CD4-positive, alpha-beta memory T cell (primary cell): ENCODE measurements at regions not wholly inside any gene's neighbourhood (a gene's known extent, or its start where the extent isn't known, plus 50 kb on each side); places are given as distances from the start of the nearest gene placed in this dataset.

Source experiments
- CTCF ChIA-PET: fragments of 350-600 bp; sonication (Branson Sonifier 250); formaldehyde crosslinking; loops from one replicate; lab custom pipeline; 2021; ENCODE audit warnings: inconsistent platforms; ENCODE audit not compliant: partially characterized antibody; lab: Charles Lee
- POLR2A ChIA-PET: fragments of 350-600 bp; sonication (Branson Sonifier 250); formaldehyde crosslinking; loops from one replicate; lab custom pipeline; 2021; ENCODE audit not compliant: partially characterized antibody; lab: Charles Lee
- DNase-seq, 5 donors: peaks; one replicate each; pipeline versions ENCODE4 v3.0.0 to v3.0.0-alpha.2; 2020 to 2022; ENCODE audit warnings: mixed read lengths in 1 of 5
- H3K27ac ChIP-seq: one replicate; pipeline ENCODE4 v1.7.0; 2013; ENCODE audit warnings: low read depth, low read length
- H3K27me3 ChIP-seq: 2 replicates; pipeline ENCODE4 v1.7.0; 2013; ENCODE audit warnings: mild to moderate bottlenecking, low read length, moderate library complexity; ENCODE audit not compliant: insufficient read depth
- H3K36me3 ChIP-seq: 2 replicates; pipeline ENCODE4 v1.7.0; 2013; ENCODE audit warnings: mild to moderate bottlenecking, low read length, moderate library complexity; ENCODE audit not compliant: insufficient read depth
- H3K4me1 ChIP-seq: 2 replicates; pipeline ENCODE4 v1.7.0; 2013; ENCODE audit warnings: mild to moderate bottlenecking, low read length, moderate library complexity; ENCODE audit not compliant: insufficient read depth
- H3K4me3 ChIP-seq, 2 donors: one replicate each; pipeline ENCODE4 v1.7.0; 2013; ENCODE audit warnings: low read length in 2 of 2, mild to moderate bottlenecking in 1 of 2
- H3K9me3 ChIP-seq, 2 donors: one replicate each; pipeline ENCODE4 v1.7.0; 2013; ENCODE audit warnings: low read length in 2 of 2, control low read depth in 1 of 2; ENCODE audit not compliant: control insufficient read depth in 1 of 2
- H3K27ac Mint-ChIP-seq, 7 donors: one replicate each; pipeline ENCODE4 v1.8.0; 2020 to 2021; ENCODE audit warnings: mixed read lengths in 7 of 7, mild to moderate bottlenecking in 6 of 7, inconsistent platforms in 3 of 7, moderate library complexity in 3 of 7
- H3K27me3 Mint-ChIP-seq, 2 donors: one replicate each; pipeline ENCODE4 v1.8.0; 2020 to 2021; ENCODE audit warnings: mixed read lengths in 2 of 2
- H3K36me3 Mint-ChIP-seq, 2 donors: one replicate each; pipeline ENCODE4 v1.8.0; 2020 to 2021; ENCODE audit warnings: mixed read lengths in 2 of 2, inconsistent platforms in 1 of 2, mild to moderate bottlenecking in 1 of 2
- H3K4me1 Mint-ChIP-seq, 4 donors: one replicate each; pipeline ENCODE4 v1.8.0; 2020 to 2021; ENCODE audit warnings: mixed read lengths in 4 of 4, mild to moderate bottlenecking in 1 of 4
- H3K4me3 Mint-ChIP-seq, 8 donors: one replicate each; pipeline ENCODE4 v1.8.0; 2020 to 2021; ENCODE audit warnings: mixed read lengths in 8 of 8, mild to moderate bottlenecking in 7 of 8, moderate library complexity in 6 of 8, inconsistent platforms in 3 of 8
- H3K9me3 Mint-ChIP-seq, 8 donors: one replicate each; pipeline ENCODE4 v1.8.0; 2020 to 2021; ENCODE audit warnings: mixed read lengths in 8 of 8, mild to moderate bottlenecking in 5 of 8, inconsistent platforms in 3 of 8, moderate library complexity in 1 of 8
- intact Hi-C: fragments of 100-400 bp; cut with micrococcal nuclease; formaldehyde crosslinking; loops from one replicate; pipeline ENCODE4 v1.15.1; 2023

GRCh38 chr5:3182133-3182876, 413.3 kb upstream of the IRX1 start:
- Histone ChIP-seq H3K9me3 (no peaks in the 10 kb centered on the region), H3K4me1 (no peaks in the 10 kb centered on the region), H3K27ac (no peak overlapping the region), H3K4me3 (no peak overlapping the region), H3K27me3 (no peaks in the 10 kb centered on the region), H3K36me3 (no peaks in the 10 kb centered on the region)
- CTCF ChIA-PET: no interaction called here
- POLR2A ChIA-PET: no interaction called here
- no peak for DNase-seq
- Mint-ChIP-seq H3K27ac (no peak overlapping the region), H3K4me1 (no peaks in the 10 kb centered on the region), H3K27me3 (no peaks in the 10 kb centered on the region), H3K9me3 (peaks cover 0 to 5% (median 0%) of the 10 kb centered on the region in 8 donors), H3K36me3 (no peaks in the 10 kb centered on the region), H3K4me3 (no peak overlapping the region)
- intact Hi-C loops: no loop called here

- no peak overlapping the region for H3K27ac ChIP-seq
- no peak for DNase-seq
- intact Hi-C loops: no loop called here
- ChIA-PET POLR2A (no interaction called here), CTCF (no interaction called here)
- no peak overlapping the region for H3K4me3 ChIP-seq
- Mint-ChIP-seq H3K27ac (no peak overlapping the region), H3K9me3 (peaks cover 0 to 5% (median 0%) of the 10 kb centered on the region in 8 donors), H3K36me3 (no peaks in the 10 kb centered on the region), H3K27me3 (no peaks in the 10 kb centered on the region), H3K4me1 (no peaks in the 10 kb centered on the region), H3K4me3 (no peak overlapping the region)
- H3K4me1 ChIP-seq: no peaks in the 10 kb centered on the region
- H3K9me3 ChIP-seq: no peaks in the 10 kb centered on the region
- no peaks in the 10 kb centered on the region for H3K36me3 ChIP-seq
- H3K27me3 ChIP-seq: no peaks in the 10 kb centered on the region
Observed at GRCh38 chr5:3181671-3182070, 414.0 kb upstream of the IRX1 start.

- Histone ChIP-seq H3K36me3 (no peaks in the 10 kb centered on the region), H3K27me3 (no peaks in the 10 kb centered on the region), H3K27ac (no peak overlapping the region), H3K4me1 (no peaks in the 10 kb centered on the region), H3K4me3 (no peak overlapping the region), H3K9me3 (no peaks in the 10 kb centered on the region)
- Mint-ChIP-seq H3K4me3 (no peak overlapping the region), H3K27me3 (no peaks in the 10 kb centered on the region), H3K4me1 (no peaks in the 10 kb centered on the region), H3K9me3 (peaks cover 0 to 5% (median 0%) of the 10 kb centered on the region in 8 donors), H3K36me3 (no peaks in the 10 kb centered on the region), H3K27ac (no peak overlapping the region)
- DNase-seq: no peak
- CTCF ChIA-PET: no interaction called here
- POLR2A ChIA-PET: no interaction called here
- intact Hi-C loops: no loop called here
Observed at GRCh38 chr5:3180636-3181035, 415.0 kb upstream of the IRX1 start.

- no peaks in the 10 kb centered on the region for H3K36me3 Mint-ChIP-seq
- no peaks in the 10 kb centered on the region for H3K4me1 ChIP-seq
- no peak for DNase-seq
- ChIA-PET POLR2A (no interaction called here), CTCF (no interaction called here)
- H3K27ac ChIP-seq: no peak overlapping the region
- no peak overlapping the region for H3K4me3 ChIP-seq
- no peak overlapping the region for H3K27ac Mint-ChIP-seq
- intact Hi-C loops: no loop called here
- H3K4me1 Mint-ChIP-seq: no peaks in the 10 kb centered on the region
- no peaks in the 10 kb centered on the region for H3K27me3 Mint-ChIP-seq
- no peaks in the 10 kb centered on the region for H3K9me3 ChIP-seq
- no peaks in the 10 kb centered on the region for H3K36me3 ChIP-seq
- H3K4me3 Mint-ChIP-seq: no peak overlapping the region
- no peaks in the 10 kb centered on the region for H3K27me3 ChIP-seq
- H3K9me3 Mint-ChIP-seq: peaks cover 0 to 2% (median 0%) of the 10 kb centered on the region in 8 donors
Observed at GRCh38 chr5:3179220-3179619, 416.4 kb upstream of the IRX1 start.

GRCh38 chr5:3177338-3177737, 418.3 kb upstream of the IRX1 start:
- CTCF ChIA-PET: no interaction called here
- H3K27ac Mint-ChIP-seq: no peak overlapping the region
- intact Hi-C loops: no loop called here

GRCh38 chr5:3175416-3175815, 420.2 kb upstream of the IRX1 start:
- Histone ChIP-seq H3K36me3 (no peaks in the 10 kb centered on the region), H3K9me3 (no peaks in the 10 kb centered on the region), H3K4me1 (no peaks in the 10 kb centered on the region), H3K27ac (no peak overlapping the region), H3K27me3 (no peaks in the 10 kb centered on the region), H3K4me3 (no peak overlapping the region)
- H3K27ac Mint-ChIP-seq: no peak overlapping the region
- no peak overlapping the region for H3K4me3 Mint-ChIP-seq
- H3K4me1 Mint-ChIP-seq: no peaks in the 10 kb centered on the region
- intact Hi-C loops: no loop called here
- H3K27me3 Mint-ChIP-seq: no peaks in the 10 kb centered on the region
- ChIA-PET CTCF (no interaction called here), POLR2A (no interaction called here)
- H3K9me3 Mint-ChIP-seq: peaks cover 0 to 2% (median 0%) of the 10 kb centered on the region in 8 donors
- H3K36me3 Mint-ChIP-seq: no peaks in the 10 kb centered on the region
- no peak for DNase-seq

More at GRCh38 chr5:3177338-3177737, 418.3 kb upstream of the IRX1 start:
- peaks cover 0 to 2% (median 0%) of the 10 kb centered on the region in 8 donors for H3K9me3 Mint-ChIP-seq
- no peaks in the 10 kb centered on the region for H3K27me3 Mint-ChIP-seq
- Histone ChIP-seq H3K9me3 (no peaks in the 10 kb centered on the region), H3K4me1 (no peaks in the 10 kb centered on the region), H3K4me3 (no peak overlapping the region), H3K27ac (no peak overlapping the region), H3K27me3 (no peaks in the 10 kb centered on the region), H3K36me3 (no peaks in the 10 kb centered on the region)
- no peaks in the 10 kb centered on the region for H3K4me1 Mint-ChIP-seq
- H3K4me3 Mint-ChIP-seq: no peak overlapping the region
- POLR2A ChIA-PET: no interaction called here
- DNase-seq: no peak
- no peaks in the 10 kb centered on the region for H3K36me3 Mint-ChIP-seq

GRCh38 chr5:3167473-3167872, 416.0 kb upstream of the IRX2 start:
- intact Hi-C loops: no loop called here
- ChIA-PET CTCF (no interaction called here), POLR2A (no interaction called here)
- H3K4me1 ChIP-seq: no peaks in the 10 kb centered on the region
- H3K36me3 ChIP-seq: no peaks in the 10 kb centered on the region
- H3K27ac Mint-ChIP-seq: no peak overlapping the region
- no peak overlapping the region for H3K27ac ChIP-seq
- H3K4me3 ChIP-seq: no peak overlapping the region
- no peaks in the 10 kb centered on the region for H3K27me3 ChIP-seq
- H3K4me1 Mint-ChIP-seq: no peaks in the 10 kb centered on the region
- no peaks in the 10 kb centered on the region for H3K9me3 ChIP-seq
- H3K36me3 Mint-ChIP-seq: no peaks in the 10 kb centered on the region
- no peak for DNase-seq
- H3K4me3 Mint-ChIP-seq: no peak overlapping the region
- peaks cover 0 to 1% of the 10 kb centered on the region in 2 donors for H3K27me3 Mint-ChIP-seq
- peaks cover 2 to 30% (median 23%) of the 10 kb centered on the region in 8 donors for H3K9me3 Mint-ChIP-seq
